ENCODE measurements at regions not wholly inside any gene's neighbourhood (a gene's known extent, or its start where the extent isn't known, plus 50 kb on each side); places are given as distances from the start of the nearest gene placed in this dataset.
"Not testable (repeated sequence)": the region's sequence is repeated elsewhere in the genome, so short reads cannot be mapped to it uniquely, and the experiment has no call there.

GRCh38 chrX:10469-11458 is 270.4 kb upstream of the PLCXD1 start:
- not testable (repeated sequence) for H3K9me3 Mint-ChIP-seq, H3K4me3 Mint-ChIP-seq, H3K36me3 Mint-ChIP-seq, H3K4me1 Mint-ChIP-seq, H3K27me3 Mint-ChIP-seq, H3K27ac Mint-ChIP-seq, DNase-seq

GRCh38 chrX:13821-14443 is 267.2 kb upstream of the PLCXD1 start:
- H3K36me3 Mint-ChIP-seq, H3K4me1 Mint-ChIP-seq, H3K9me3 Mint-ChIP-seq, H3K27ac Mint-ChIP-seq, H3K4me3 Mint-ChIP-seq, DNase-seq, H3K27me3 Mint-ChIP-seq: not testable (repeated sequence)

DNA sequence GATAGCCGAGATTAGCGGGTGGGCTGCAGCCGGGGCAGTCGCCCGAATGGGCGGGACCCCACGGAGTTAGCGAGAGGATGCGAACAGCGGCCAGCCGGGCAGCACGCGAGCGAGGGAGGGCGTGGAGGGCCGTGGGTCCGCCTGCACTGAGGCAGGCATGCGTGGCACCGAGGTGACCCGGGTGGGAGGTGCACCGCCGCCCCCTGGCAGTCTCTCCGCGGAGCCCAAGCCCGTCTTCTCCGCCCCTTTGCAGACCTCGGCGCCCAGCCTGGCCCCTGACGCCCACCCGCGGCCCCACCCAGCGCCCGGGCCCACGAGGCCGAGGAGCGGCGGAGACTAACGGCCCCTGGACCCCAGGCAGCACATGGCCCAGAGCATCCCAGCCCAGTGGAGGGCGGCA is 266.7 kb upstream of the PLCXD1 start:
- not testable (repeated sequence) for H3K36me3 Mint-ChIP-seq, DNase-seq, H3K4me1 Mint-ChIP-seq, H3K27ac Mint-ChIP-seq, H3K27me3 Mint-ChIP-seq, H3K9me3 Mint-ChIP-seq, H3K4me3 Mint-ChIP-seq

- H3K36me3 Mint-ChIP-seq, DNase-seq, H3K27me3 Mint-ChIP-seq, H3K27ac Mint-ChIP-seq, H3K4me3 Mint-ChIP-seq, H3K9me3 Mint-ChIP-seq, H3K4me1 Mint-ChIP-seq: not testable (repeated sequence)
These were observed 262.3 kb upstream of the PLCXD1 start for GRCh38 chrX:18768-19454.

- H3K27ac Mint-ChIP-seq, H3K27me3 Mint-ChIP-seq, H3K4me1 Mint-ChIP-seq, H3K4me3 Mint-ChIP-seq, H3K9me3 Mint-ChIP-seq, H3K36me3 Mint-ChIP-seq, DNase-seq: not testable (repeated sequence)
These were observed 261.7 kb upstream of the PLCXD1 start for GRCh38 chrX:19455-19827.

- H3K27ac Mint-ChIP-seq: no peak overlapping the region
- DNase-seq: no peak
- H3K36me3 Mint-ChIP-seq: no peaks in the 10 kb centered on the region
- peak overlapping the region; percentile 34 for H3K4me3 Mint-ChIP-seq
- H3K27me3 Mint-ChIP-seq: no peaks in the 10 kb centered on the region
- H3K4me1 Mint-ChIP-seq: no peaks in the 10 kb centered on the region
- H3K9me3 Mint-ChIP-seq: no peaks in the 10 kb centered on the region
These were observed 261.1 kb upstream of the PLCXD1 start for GRCh38 chrX:19912-20571.

- H3K4me1 Mint-ChIP-seq, H3K27me3 Mint-ChIP-seq, H3K36me3 Mint-ChIP-seq, H3K27ac Mint-ChIP-seq, H3K9me3 Mint-ChIP-seq, DNase-seq, H3K4me3 Mint-ChIP-seq: not testable (repeated sequence)
These were observed 257.0 kb upstream of the PLCXD1 start for GRCh38 chrX:24139-24538.
